ENCODE measurements at regions not wholly inside any gene's neighbourhood (a gene's known extent, or its start where the extent isn't known, plus 50 kb on each side); places are given as distances from the start of the nearest gene placed in this dataset.

DNA sequence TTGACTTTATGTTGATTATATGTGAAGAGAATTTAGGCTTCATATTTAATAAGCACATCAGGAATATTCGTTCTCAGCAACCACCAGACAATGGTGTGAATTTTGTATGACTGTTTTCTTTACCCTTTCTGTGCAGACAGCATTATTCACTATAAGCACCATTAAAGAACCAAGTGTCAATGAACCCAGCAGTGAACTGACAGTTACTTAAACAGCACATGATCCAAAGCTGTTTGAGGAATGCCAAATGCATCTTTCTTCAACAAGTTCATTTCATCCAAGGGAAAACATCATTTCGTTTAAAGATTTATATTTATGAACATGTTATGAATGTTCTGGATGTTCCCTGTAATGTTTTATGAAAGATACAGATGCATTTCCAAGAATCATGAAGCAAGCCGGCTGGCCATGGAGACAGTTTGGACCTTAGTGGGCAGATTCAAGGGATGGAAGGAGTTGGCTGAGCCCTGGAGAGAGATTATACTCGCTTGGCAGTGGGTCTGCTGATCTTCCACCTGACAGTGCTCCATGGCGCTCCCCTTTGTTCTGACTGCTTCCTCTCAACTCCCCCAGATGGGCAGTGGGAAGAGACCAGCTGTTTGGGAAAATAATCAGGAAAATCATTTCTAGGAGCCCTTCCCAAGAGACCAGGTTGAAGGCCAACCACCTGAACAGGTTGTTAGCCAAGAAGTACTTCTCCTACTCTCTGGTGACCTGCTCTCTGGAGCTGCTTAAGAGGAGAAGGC lies 326.0 kb upstream of the RSPO3 start:
- Histone ChIP-seq H3K23ac (ENCODE audit: insufficient read length, low read depth, low read length) (no peak overlapping the region), H2BK120ac (ENCODE audit: low read depth, low read length, poor library complexity, severe bottlenecking) (no peak overlapping the region), H2BK20ac (ENCODE audit: low read depth, low read length, poor library complexity, severe bottlenecking) (no peak overlapping the region), H3K4ac (ENCODE audit: low read depth, low read length) (no peak overlapping the region), H3K18ac (ENCODE audit: insufficient read length, low read depth, low read length) (no peak overlapping the region), H3K79me1 (ENCODE audit: insufficient read depth, low read depth, low read length, poor library complexity, severe bottlenecking) (no peaks in the 10 kb centered on the region), H3K27ac (ENCODE audit: insufficient read length, low read depth, low read length) (no peak overlapping the region), H3K4me2 (ENCODE audit: insufficient read depth, insufficient read length, low read length) (no peak overlapping the region), H2AFZ (ENCODE audit: low read length) (no peak overlapping the region), H4K8ac (replicated peaks; ENCODE audit: insufficient read length, low read depth, low read length) (no peak overlapping the region), H2BK12ac (ENCODE audit: insufficient read length, low read depth, low read length) (no peak overlapping the region), H3K4me1 (ENCODE audit: insufficient read depth, low read length) (no peaks in the 10 kb centered on the region), H2BK15ac (ENCODE audit: low read depth, low read length) (no peak overlapping the region), H4K5ac (ENCODE audit: insufficient read length, low read depth, low read length) (no peak overlapping the region), H4K20me1 (ENCODE audit: control insufficient read depth, insufficient read depth, insufficient read length) (no peaks in the 10 kb centered on the region), H3K79me2 (ENCODE audit: insufficient read depth, low read length) (no peaks in the 10 kb centered on the region), H3T11ph (ENCODE audit: low read length) (no peak overlapping the region), H4K91ac (ENCODE audit: insufficient read length, low read depth, low read length) (no peak overlapping the region), H2BK5ac (ENCODE audit: insufficient read length, low read length) (no peak overlapping the region), H3K14ac (ENCODE audit: insufficient read depth, low read length) (no peak overlapping the region), H3K9me3 (ENCODE audit: control insufficient read depth, low read depth, low read length) (no peaks in the 10 kb centered on the region), H3K56ac (ENCODE audit: insufficient read length, low read depth, low read length) (no peak overlapping the region), H3K23me2 (ENCODE audit: insufficient read length, low read depth, low read length, poor library complexity, severe bottlenecking) (no peaks in the 10 kb centered on the region), H3K9ac (ENCODE audit: extremely low read depth, insufficient read length, low read length) (no peak overlapping the region), H2AK5ac (ENCODE audit: insufficient read length, low read length) (no peak overlapping the region), H3K27me3 (ENCODE audit: insufficient read depth, low read length) (no peaks in the 10 kb centered on the region)
- no peak overlapping the region for H3K27ac Mint-ChIP-seq
- H3K27me3 Mint-ChIP-seq (ENCODE audit: low read depth): no peaks in the 10 kb centered on the region
- no peak for DNase-seq
- no peak overlapping the region for H3K4me3 Mint-ChIP-seq
- H3K4me1 Mint-ChIP-seq: no peaks in the 10 kb centered on the region
- no peak for TF ChIP-seq CTCF (conservative IDR thresholded peaks at IDR 0.05)
- H3K9me3 Mint-ChIP-seq: no peaks in the 10 kb centered on the region
- H3K36me3 Mint-ChIP-seq (ENCODE audit: insufficient read depth in 1 of 3, low read depth in 3 of 3): no peaks in the 10 kb centered on the region
- WGBS (ENCODE audit: extremely low coverage, insufficient read length, low lambda C conversion rate): no CpG with 5 or more reads among the region's 5 CpGs

Data from H9 (cell line).